LHCN-M2 (cell line): ENCODE measurements at regions not wholly inside any gene's neighbourhood (a gene's known extent, or its start where the extent isn't known, plus 50 kb on each side); places are given as distances from the start of the nearest gene placed in this dataset.

ENCODE experiments used
- DNase-seq: peaks from one replicate; pipeline ENCODE4 v3.0.0-alpha.2; 2012; ENCODE audit warnings: low read depth

DNA sequence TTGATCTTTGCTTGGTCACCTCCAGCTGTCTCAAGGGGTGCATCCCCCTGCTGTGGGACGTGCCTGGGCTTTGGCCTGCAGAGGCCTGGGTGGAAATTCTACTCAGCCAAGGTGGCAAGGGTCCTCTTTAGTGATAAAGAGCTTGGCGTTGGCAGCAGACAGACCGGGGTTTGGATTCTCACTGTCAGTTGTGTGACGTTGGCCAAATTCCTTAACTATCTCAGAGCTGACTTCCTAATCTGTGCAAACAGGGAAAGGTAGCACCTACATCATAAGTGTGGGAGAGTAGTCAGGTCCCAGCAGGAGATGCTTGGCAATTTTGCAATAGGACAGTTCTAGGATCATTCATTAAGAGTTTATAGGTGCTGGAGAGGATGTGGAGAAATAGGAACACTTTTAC lies 154.3 kb upstream of the GSC start:
- no peak for DNase-seq

DNA sequence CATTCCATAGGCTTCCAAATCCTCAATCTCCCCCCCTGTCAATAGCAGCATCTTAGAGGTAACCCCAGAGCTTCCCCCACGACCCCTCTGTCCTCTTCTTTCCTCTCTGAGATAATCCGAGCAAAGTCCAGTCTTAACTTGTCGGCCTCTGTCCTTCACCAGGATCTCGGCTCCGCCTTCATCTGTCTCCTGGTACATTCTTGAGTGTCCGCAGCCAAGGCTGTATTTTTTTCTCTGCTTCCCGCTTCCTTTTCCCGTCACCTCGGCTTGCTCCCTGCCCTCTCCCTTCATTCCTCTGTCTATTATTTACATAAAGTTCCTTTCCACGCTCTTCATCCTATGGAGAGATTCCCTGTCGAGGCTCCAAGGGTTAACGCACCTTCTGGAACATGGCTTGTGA lies 153.9 kb upstream of the GSC start:
- no peak for DNase-seq

DNA sequence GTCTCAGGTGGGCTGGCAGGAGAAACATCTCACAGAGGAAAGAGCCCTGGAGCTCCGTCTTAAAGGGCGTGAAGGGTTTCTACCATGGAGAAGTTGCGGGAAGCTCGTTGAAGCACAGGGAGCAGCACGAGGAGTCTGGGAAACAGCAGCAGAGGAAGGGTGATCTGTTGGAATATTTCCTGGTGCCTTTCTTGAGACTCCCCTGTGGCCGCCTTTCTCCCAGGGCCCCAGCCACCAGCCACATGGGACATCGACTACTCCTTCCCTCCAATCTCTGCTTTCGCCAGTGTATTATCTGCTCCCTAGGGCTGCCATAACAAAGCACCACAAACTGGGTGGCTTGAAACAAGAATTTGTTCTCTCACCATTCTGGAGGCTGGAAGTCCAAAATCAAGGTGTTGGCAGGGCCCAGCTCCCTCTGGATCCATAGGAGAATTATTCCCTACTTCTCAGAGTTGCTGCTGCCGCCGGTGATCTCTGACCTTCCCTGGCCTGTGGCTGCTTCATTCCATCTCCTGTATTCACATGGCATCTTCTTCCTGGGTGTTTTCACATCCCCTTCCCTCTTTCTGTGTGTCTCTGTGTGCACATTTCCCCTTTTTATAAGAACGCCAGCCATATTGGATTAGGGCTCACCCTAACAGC lies 152.8 kb upstream of the GSC start:
- no peak for DNase-seq

DNA sequence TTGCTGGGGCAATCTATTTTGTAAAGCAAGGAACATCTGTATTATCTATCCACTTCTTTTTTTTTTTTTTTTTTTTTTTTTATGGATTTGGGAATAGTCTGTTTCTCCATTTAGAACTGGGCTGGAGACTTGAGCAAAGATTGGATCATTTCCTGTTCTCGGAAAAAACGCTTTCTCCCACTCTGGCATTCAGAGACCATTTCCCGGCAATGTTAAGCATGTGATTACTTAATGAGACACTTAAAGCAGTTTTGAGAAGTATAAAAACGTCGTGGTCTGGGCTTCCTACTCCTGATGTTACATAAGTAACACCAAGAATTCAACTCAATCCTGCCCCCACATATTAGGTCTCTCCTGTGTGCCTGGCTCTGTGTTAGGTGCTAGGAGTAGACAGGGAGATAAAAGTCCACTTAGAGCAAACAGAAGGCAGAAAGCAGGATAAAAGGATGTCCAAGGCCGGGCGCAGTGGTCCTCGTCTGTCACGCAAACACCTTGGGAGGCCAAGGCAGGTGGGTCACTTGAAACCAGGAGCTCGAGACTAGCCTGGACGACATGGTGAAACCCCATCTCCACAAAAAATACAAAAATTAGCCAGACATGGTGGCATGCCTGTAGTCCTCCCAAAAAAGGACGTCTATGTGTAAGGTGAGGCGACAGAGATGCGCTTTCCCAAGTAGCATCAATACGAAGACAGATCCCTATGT lies 152.1 kb upstream of the GSC start:
- DNase-seq = no peak

DNA sequence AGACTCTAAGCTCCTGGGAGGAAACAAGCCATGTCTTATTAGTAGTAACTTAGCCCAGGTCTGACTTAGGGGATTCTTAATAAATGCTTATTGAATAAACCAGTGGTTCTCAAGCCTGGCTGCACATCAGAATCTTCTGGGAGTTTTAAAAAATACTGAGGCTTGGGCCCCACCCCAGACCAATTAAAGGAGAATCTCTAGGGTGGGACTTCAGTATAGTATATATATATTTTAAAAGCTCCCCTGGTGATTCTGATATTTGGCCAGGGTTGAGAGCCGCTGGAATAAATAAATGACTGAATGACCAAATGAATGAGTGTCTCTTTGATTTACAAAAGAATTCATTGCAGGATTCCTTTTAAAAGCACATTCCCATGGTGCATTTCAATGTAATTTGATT lies 151.5 kb upstream of the GSC start:
- no peak for DNase-seq

DNA sequence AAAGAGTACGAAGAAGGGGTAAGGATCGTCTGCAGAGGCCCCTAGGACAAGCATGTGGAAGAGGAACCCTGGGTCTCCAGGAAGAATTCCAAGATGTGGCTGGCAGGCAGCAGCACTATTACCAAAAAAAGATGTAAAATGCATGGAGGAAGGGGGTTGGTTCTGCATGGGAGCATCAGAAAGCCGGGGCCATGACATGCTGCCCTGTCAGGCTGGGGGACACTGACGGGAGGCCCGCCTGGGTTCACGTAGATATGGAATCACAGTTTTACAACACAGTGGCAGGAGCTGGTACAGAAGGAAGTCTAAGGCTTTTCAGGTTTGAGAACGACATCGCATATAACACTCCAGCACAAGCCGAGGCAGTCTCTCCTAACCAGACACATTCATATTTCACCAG lies 150.0 kb upstream of the GSC start:
- no peak for DNase-seq

DNA sequence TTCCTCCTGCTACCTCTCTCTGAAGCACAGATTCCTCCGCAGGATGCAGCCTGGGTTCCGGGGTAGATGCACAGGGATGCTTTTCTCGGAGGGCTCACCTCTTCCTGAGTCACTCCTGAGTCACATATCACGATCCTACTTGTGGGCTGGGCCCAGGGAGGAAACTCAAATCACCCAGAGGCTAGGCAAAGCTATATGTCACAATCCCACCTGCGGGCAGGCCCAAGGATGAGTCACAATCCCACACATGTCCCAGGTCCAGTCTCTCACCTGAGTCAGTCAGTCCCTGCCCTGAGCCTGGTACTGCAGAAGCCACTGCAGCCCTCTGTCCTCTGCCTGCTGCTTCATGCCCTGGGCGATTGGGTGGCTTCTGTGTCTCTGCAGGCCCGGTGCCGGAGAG lies 149.0 kb upstream of the GSC start:
- no peak for DNase-seq

DNA sequence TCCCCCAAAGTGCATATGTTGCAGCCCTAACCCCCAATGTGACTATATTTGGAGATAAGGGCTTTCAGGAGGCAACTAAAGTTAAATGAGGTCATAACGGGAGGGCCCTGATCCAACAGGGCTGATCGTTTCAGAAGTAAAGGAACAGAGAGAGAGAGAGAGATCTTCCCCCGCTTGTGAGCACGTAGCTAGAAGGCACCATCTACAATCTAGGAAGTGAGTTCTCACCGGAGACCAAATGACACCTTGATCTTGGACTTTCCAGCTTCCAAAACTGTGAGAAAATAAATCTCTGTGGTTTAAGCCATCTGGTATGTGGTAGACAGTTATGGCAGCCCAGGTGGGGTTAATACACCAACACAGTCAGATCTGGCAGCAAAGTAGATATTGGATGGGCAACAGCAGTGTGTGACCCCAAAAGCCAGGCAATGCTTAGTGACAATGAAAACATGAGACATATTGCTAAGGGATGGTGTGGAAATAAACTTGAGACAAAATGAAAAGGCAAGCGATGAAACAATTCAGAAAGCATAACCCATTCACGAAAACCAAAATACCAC lies 147.2 kb upstream of the GSC start:
- DNase-seq = no peak

DNA sequence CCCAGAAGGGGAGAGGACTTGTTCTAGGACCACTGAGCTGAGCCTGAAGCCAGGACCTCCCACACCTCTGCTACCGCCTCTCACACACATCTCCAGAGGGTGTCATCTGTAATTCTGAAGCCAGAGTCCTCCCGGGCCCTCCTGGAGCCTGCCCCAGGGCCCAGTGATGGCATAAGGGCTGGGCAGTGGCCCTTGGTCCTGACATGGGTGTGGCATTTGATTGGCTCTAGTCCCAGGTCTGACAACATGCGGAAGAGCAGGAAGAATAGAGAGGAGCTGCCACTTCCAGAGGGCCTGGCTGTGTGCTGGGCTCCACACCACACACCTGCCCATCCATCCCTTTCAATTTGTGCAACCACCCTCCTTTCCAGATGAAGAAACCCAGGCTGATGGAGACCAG lies 144.3 kb upstream of the GSC start:
- no peak for DNase-seq

DNA sequence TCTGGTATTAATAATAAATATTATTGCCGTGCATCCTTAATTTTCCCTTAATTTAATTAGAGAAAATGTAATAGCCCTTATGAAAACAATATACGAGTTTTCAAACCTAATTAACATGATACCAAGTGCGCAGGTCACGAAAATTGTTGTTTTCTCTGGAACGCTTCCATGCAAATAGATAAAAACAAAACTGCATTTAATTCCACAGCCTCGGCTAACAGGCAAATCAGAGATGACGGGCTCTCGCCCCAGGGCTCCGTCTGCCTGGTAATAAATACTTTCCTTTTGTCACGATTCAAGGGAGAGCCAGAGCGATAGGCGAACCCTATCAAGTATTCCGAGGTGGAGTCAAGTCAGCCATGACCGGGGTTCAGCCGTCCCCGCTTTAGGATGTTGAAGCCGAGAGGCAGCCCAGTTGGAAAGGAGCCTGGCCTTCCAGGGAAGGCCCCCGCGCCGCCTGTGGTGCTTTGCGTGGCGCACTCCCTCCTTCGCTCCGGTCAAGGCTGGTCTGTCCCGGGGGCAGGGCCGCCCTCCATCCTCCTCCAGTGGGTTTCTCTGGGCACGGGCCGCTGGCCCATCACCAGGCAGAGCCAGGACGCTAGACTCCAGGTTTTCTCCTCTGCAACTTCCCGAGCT lies 137.8 kb upstream of the GSC start:
- no peak for DNase-seq

DNA sequence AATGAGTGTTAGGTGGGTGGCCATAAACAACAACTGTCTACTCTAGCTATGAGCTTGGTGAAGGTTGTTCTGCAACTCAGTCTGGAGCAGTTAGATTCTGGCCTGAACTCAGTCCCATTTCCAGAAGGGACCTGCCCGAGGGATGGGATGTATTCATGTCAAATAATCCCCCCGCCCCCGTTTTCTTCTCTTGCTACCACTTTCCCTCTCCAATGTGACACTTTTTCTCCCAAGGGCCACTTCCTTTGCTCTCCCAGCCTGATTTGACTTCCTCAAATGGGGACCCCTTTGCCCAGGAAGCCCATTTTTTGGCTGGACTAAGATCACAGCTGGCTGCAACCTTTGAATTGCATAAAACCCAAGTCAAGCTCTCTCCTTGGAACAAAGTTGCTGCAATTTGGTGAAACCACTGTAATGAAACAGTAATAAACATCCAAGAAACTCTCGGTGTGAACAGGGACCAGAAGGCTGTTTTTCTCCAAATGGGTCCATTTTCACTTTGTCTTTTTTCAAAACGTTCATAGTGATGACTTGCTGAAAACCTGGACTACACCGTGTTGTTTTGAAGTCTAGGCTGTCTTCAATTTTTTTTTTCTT lies 137.2 kb upstream of the GSC start:
- DNase-seq = no peak

DNA sequence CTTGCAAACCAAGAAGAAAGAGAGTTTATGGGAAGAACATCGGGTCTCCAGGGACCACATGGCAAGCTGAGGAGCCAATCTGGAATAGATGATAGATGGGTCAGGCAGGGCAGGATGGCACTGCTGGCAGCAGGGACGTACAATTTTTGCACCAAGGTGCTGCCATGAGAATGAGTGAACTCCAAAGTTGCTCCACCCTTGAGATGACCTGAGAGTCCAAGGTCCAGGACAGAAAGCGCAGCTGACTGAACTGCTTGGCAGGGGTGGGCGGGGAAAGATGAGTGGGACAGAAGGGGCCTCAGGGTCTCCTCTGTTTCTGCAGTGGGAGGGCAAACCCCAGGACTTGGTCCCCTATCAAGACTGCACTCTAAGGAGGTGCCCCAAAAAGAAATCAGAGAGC lies 136.7 kb upstream of the GSC start:
- DNase-seq = no peak

DNA sequence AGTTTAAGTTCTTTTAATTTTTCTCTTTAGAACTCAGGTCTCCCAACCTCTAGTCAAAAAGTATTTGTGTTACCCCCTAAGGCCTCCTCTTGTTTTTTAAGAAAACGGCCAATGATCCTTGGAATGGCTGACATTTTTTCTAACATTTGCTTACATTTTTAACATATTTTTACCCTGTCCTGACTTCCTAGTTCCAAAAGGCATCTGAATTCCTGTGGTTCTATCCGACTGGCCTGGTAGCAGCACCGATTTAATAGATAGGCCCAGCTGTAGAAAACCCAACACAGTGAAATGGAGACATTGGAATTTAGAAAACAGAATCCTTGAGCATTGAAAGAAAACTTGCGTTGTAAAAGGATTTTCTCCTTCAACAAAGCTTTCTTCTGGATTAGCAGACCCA lies 134.7 kb upstream of the GSC start:
- peak; percentile 15 for DNase-seq

DNA sequence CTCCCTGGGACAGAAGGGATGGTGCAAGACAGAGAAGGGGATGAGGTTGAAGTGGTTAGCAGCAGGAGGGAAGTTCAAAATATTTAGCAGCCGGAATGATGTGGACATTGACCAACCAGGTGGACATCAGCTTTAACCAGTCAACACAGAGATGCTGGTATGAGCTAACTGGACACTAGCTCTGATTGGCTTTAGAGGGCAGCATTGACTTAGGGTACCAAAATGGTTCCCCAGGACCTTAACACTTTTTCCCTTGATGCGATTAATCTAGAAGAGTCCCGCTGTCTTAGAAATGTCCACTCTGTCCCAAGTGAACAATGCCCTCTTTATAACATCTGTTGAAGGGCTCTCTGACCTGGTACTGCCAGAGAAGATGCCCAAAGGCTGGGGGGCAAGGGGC lies 134.0 kb upstream of the GSC start:
- DNase-seq = no peak

DNA sequence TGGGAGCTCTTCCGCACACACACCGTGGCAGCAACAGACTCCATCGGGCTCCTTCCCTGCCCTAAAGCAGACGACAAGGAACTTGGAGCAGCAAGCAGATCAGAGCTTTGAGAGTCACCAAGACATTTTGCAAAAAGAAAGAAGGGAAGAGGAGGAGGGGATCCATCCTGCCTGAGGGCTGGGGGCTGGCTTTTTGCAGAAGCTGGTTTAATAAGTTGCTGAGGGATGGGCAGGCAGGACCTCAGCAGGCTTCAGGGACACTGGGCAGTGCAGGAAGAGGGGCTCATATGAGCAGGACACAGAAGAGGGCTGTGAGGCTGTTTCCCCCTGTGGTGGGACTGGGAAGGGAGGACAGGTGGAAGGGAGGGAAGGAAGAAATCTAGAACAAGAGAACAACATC lies 133.4 kb upstream of the GSC start:
- DNase-seq = no peak

DNA sequence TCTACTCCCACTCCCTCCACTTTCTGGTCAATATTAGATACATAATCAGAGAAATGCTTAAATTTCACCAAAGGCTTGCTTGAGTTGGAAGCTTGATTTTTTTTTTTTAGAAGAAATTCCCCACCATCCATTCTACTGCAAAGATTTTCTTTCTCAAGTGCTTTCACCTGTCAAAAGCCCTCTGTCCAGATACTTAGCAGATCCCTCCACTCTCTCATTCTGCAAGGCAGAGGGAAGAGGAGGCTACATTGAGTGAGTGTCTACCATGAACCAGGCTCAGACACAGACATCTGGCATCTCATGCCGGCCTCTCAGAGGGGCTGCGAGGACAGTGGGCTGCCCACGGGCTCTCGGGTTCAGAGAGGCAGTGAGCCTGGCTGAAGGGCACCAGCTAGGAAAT lies 127.6 kb upstream of the GSC start:
- DNase-seq = no peak

DNA sequence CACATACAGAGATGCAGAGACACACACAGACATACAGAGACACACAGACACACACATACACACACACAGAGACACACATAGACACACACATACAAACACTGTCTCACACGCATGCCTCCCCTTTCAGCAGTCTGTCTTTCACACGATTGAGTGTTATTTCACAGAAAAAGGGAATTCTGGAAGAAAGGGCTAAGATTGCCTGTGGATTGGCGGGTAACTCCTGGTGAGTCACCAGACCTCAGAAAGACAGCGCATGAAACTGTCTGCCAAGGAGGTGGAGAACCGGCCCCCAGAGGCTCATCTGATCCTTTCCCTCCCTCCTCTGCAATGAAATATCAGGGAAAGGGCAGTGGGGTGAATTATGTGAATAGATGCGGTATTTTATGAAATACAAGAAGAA lies 127.2 kb upstream of the GSC start:
- DNase-seq = peak; percentile 17

DNA sequence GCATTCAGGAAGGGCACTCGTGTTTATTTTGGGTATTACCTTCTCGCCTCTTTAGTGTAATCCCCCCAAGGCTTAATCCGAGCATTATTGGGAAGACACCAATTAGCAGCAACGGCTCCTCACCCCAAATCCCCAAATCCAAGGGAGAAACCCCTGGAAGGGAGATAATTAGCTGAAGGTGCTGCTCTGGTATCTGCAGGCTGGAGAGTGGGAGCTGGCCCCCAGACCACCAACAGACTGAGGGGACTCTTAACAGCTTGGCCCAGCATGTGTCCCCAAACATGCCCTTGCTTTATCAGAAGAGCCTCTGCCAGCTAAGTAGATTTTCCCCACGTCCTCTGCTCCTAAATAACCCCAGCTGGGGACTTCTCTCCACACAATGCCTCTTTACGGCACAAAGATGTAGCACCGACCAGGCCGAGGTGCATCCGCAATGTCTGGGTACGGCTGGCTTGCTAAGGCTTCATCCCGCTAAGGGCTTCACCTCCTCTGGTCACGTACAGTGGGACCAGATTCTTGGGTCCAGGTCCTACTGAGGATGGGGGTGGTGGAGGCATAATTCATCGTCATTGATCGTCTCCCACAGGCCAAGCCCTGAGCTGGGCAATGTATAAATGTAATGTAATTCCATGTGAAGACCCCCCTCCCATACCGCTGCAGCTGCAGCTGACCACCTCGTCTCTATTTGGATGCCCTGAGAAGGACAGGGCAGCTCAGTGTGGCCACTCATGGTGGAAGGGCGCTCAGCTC lies 123.7 kb upstream of the GSC start:
- DNase-seq = no peak

DNA sequence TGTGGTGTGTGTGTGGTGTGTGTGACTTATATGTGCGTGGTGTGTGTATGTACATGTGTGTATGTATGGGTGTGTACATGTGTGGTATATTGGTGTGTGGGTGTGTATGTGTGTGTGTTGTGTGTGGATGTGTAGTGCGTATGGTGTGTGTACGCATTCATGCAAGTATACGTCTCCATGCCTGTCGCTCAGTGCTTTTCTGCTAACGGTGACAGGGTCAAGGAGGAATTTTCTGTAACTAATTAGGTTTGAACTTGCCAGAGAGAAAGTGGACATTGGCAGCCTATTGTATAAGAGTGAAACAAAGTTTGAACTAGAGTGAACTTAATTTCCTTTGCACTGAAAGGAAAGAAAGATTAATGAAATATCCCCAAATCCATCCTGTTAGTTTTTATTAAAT lies 120.9 kb upstream of the GSC start:
- DNase-seq = no peak

DNA sequence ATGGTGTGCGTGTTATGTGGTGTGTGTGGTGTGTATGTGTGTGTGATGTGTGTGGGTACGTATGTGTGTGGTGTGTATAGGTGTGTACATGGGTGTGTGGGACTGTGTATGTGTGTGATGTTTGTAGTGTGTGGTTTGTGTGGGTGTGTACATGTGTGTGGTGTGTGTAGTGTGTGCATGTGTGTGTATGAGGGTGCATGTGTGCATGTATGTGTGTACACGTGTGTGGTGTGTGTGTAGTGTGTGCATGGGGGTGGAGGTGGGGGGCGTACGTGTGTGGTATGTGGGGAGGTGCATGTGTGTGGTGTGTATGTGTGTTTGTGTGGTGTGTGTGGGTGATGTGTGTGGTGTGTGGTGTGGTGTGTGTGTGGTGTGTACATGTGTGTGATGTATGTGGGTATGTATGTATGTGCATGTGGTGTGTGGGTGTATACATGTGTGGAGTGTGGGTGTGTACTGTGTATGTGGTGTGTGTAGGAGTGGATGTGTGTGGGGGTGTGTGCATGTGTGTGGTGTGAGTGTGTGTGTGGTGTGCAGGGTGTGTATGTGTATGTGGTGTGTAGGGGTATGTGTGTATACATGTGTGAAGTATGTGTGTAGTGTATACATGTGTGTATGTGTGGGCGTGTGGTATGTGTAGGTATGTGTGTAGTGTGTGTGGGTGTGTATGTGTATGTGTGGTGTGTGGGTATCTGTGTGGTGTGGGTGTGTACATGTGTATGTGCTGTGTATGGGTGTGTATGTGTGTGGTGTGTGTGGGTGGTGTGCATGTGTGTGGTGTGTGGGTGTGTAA lies 119.8 kb upstream of the GSC start:
- DNase-seq = no peak

DNA sequence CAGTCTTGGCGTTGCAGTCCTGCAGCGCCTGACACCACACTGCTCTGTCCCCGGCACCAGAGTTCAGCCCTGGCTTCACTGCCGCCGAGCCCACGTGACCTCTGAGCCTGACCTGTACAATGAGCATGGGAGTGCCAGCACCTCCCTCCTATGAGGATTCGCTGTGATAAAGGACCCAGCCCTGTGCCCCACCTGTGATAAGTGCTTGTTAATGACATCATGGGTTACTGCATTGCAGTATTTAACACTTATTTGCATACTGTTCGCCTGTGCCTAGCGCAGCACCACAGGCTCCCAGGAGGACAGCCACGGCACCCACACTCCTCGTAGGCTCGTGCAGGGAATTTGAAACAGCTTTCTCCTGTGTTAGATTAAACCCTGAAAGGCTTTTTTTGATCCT lies 118.2 kb upstream of the GSC start:
- DNase-seq = no peak
